Nephron progenitor cell (in vitro differentiated cells): ENCODE measurements at regions not wholly inside any gene's neighbourhood (a gene's known extent, or its start where the extent isn't known, plus 50 kb on each side); places are given as distances from the start of the nearest gene placed in this dataset.

Source experiments
- DNase-seq: peaks from one replicate; pipeline ENCODE4 v3.0.0; 2021
- H3K27ac Mint-ChIP-seq: 2 replicates; pipeline ENCODE4 v1.8.0; 2021; ENCODE audit warnings: mild to moderate bottlenecking, moderate library complexity, mixed read lengths
- H3K27me3 Mint-ChIP-seq: 2 replicates; pipeline ENCODE4 v1.8.0; 2021; ENCODE audit warnings: mild to moderate bottlenecking, low read depth, mixed read lengths; ENCODE audit not compliant: poor library complexity
- H3K36me3 Mint-ChIP-seq: 2 replicates; pipeline ENCODE4 v1.8.0; 2021; ENCODE audit warnings: low read depth, mixed read lengths
- H3K4me1 Mint-ChIP-seq: 2 replicates; pipeline ENCODE4 v1.8.0; 2021; ENCODE audit warnings: mixed read lengths
- H3K4me3 Mint-ChIP-seq: 2 replicates; pipeline ENCODE4 v1.8.0; 2021; ENCODE audit warnings: mild to moderate bottlenecking, moderate library complexity, mixed read lengths
- H3K9me3 Mint-ChIP-seq: 2 replicates; pipeline ENCODE4 v1.8.0; 2021; ENCODE audit warnings: mild to moderate bottlenecking, moderate library complexity, mixed read lengths
- CTCF ChIP-seq: fragments of 200-600 bp; sonication (generic); IDR thresholded peaks from 2 replicates; pipeline ENCODE4 v1.5.0; 2021; ENCODE audit warnings: antibody characterized with exemption

- Mint-ChIP-seq H3K27me3 (peaks cover 3% of the 10 kb centered on the region), H3K9me3 (peaks cover 7% of the 10 kb centered on the region), H3K4me1 (no peaks in the 10 kb centered on the region), H3K27ac (no peak overlapping the region), H3K36me3 (no peaks in the 10 kb centered on the region), H3K4me3 (no peak overlapping the region)
- DNase-seq = no peak
- TF ChIP-seq CTCF = no peak
These were observed 263.5 kb upstream of the PLD5 start for GRCh38 chr1:242787968-242788367.

DNA sequence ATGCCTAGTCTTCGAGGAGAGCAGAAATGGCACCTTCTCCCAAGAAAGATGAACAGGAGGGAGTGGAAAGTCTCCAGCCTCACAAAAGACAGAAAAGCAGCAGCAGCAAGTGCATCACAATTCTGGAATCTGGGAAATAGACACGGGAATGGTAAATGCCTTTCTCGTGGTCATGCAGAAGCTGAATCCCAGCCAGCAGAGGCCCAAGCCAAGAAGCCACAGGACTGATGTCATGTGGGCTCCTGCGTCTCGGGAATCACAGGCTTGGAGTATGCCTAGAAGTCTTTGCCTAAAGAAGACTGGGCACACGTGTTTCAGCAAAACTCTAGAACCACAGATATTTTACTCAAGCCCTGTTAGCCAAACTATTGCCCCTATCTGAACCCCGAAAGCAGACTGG, 260.3 kb upstream of the PLD5 start:
- Mint-ChIP-seq H3K27ac (no peak overlapping the region), H3K27me3 (peaks cover 3% of the 10 kb centered on the region), H3K4me1 (peaks cover 10% of the 10 kb centered on the region), H3K36me3 (no peaks in the 10 kb centered on the region), H3K9me3 (no peaks in the 10 kb centered on the region), H3K4me3 (no peak overlapping the region)
- TF ChIP-seq CTCF = no peak
- DNase-seq = no peak

GRCh38 chr1:242784084-242784483, 259.6 kb upstream of the PLD5 start:
- H3K27ac Mint-ChIP-seq = no peak overlapping the region
- TF ChIP-seq CTCF = no peak
- no peak for DNase-seq
- peaks cover 10% of the 10 kb centered on the region for H3K4me1 Mint-ChIP-seq
- H3K4me3 Mint-ChIP-seq = no peak overlapping the region
- no peaks in the 10 kb centered on the region for H3K27me3 Mint-ChIP-seq
- no peaks in the 10 kb centered on the region for H3K36me3 Mint-ChIP-seq
- no peaks in the 10 kb centered on the region for H3K9me3 Mint-ChIP-seq

GRCh38 chr1:242774256-242774655, 249.8 kb upstream of the PLD5 start:
- no peaks in the 10 kb centered on the region for H3K9me3 Mint-ChIP-seq
- H3K4me1 Mint-ChIP-seq = no peaks in the 10 kb centered on the region
- H3K27me3 Mint-ChIP-seq = peaks cover 6% of the 10 kb centered on the region
- TF ChIP-seq CTCF = no peak
- no peak overlapping the region for H3K4me3 Mint-ChIP-seq
- H3K36me3 Mint-ChIP-seq = no peaks in the 10 kb centered on the region
- no peak for DNase-seq
- no peak overlapping the region for H3K27ac Mint-ChIP-seq

- H3K9me3 Mint-ChIP-seq = peaks cover 3% of the 10 kb centered on the region
These were observed 245.9 kb upstream of the PLD5 start for GRCh38 chr1:242770366-242770765.

More at GRCh38 chr1:242770366-242770765, 245.9 kb upstream of the PLD5 start:
- Mint-ChIP-seq H3K4me3 (no peak overlapping the region), H3K4me1 (no peaks in the 10 kb centered on the region), H3K27ac (no peak overlapping the region), H3K36me3 (no peaks in the 10 kb centered on the region), H3K27me3 (peaks cover 3% of the 10 kb centered on the region)
- no peak for DNase-seq
- no peak for TF ChIP-seq CTCF
